WTC11 (cell line): ENCODE measurements at regions not wholly inside any gene's neighbourhood (a gene's known extent, or its start where the extent isn't known, plus 50 kb on each side); places are given as distances from the start of the nearest gene placed in this dataset.

ENCODE experiments used
- ATAC-seq: fragments of 200-7000 bp; cut with Tn5 transposase; 2 replicates; pipeline ENCODE4 v1.10.0; 2021; ENCODE audit warnings: mild to moderate bottlenecking, moderate library complexity
- CTCF ChIA-PET: fragments of 300-600 bp; sonication (Branson Sonifier 250); formaldehyde crosslinking; loops from one replicate; lab custom pipeline; 2021; ENCODE audit warnings: antibody characterized with exemption; lab: Charles Lee
- POLR2A ChIA-PET: fragments of 350-600 bp; sonication (Branson Sonifier 250); formaldehyde crosslinking; loops from one replicate; lab custom pipeline; 2021; ENCODE audit warnings: antibody characterized with exemption; lab: Charles Lee
- DNase-seq: peaks from one replicate; pipeline ENCODE4 v3.0.0; 2021; ENCODE audit warnings: low spot score
- H3K27ac Mint-ChIP-seq: 2 replicates; pipeline ENCODE4 v1.8.0; 2021; ENCODE audit warnings: mixed read lengths
- H3K27me3 Mint-ChIP-seq: 2 replicates; pipeline ENCODE4 v1.8.0; 2021; ENCODE audit warnings: low read depth, mild to moderate bottlenecking, moderate library complexity, mixed read lengths
- H3K36me3 Mint-ChIP-seq: 2 replicates; pipeline ENCODE4 v1.8.0; 2021; ENCODE audit warnings: mixed read lengths
- H3K4me1 Mint-ChIP-seq: 2 replicates; pipeline ENCODE4 v1.8.0; 2022; ENCODE audit warnings: mixed read lengths
- H3K4me3 Mint-ChIP-seq: 2 replicates; pipeline ENCODE4 v1.8.0; 2021; ENCODE audit warnings: mild to moderate bottlenecking, moderate library complexity, mixed read lengths
- H3K9me3 Mint-ChIP-seq: 2 replicates; pipeline ENCODE4 v1.8.0; 2021; ENCODE audit warnings: mixed read lengths
- ATF1 ChIP-seq: sonication (generic); formaldehyde crosslinking; IDR thresholded peaks from 2 replicates; pipeline ENCODE4 v1.8.1; 2023; ENCODE audit warnings: mild to moderate bottlenecking, moderate library complexity, missing genetic modification reagents
- CREB1 ChIP-seq: sonication (generic); formaldehyde crosslinking; IDR thresholded peaks from 2 replicates; pipeline ENCODE4 v1.8.0; 2023; ENCODE audit warnings: mild to moderate bottlenecking, missing genetic modification reagents
- EMX1 ChIP-seq: fragments of 250-450 bp; sonication (Bioruptor Pico); IDR thresholded peaks from 2 replicates; pipeline ENCODE4 v1.8.0; 2021; ENCODE audit warnings: mild to moderate bottlenecking
- GRHL2 ChIP-seq: fragments of 250-450 bp; sonication (Bioruptor Pico); IDR thresholded peaks from 2 replicates; pipeline ENCODE4 v1.8.0; 2022; ENCODE audit warnings: mild to moderate bottlenecking, moderate library complexity; ENCODE audit not compliant: insufficient replicate concordance, severe bottlenecking
- IRF2 ChIP-seq: sonication (generic); formaldehyde crosslinking; IDR thresholded peaks from 2 replicates; pipeline ENCODE4 v1.8.0; 2022; ENCODE audit warnings: low read depth, missing genetic modification reagents, borderline replicate concordance
- NFATC4 ChIP-seq: fragments of 250-450 bp; sonication (Bioruptor Pico); IDR thresholded peaks from 2 replicates; pipeline ENCODE4 v1.9.0; 2021; ENCODE audit warnings: mild to moderate bottlenecking
- NFYB ChIP-seq: sonication (generic); formaldehyde crosslinking; conservative IDR thresholded peaks from 2 replicates; pipeline ENCODE4 v1.8.0; 2022; ENCODE audit warnings: low read depth, missing genetic modification reagents
- RELA ChIP-seq: sonication (generic); formaldehyde crosslinking; IDR thresholded peaks from 2 replicates; pipeline ENCODE4 v1.8.1; 2022; ENCODE audit warnings: missing genetic modification reagents, mild to moderate bottlenecking, borderline replicate concordance
- RORB ChIP-seq: fragments of 250-450 bp; sonication (Bioruptor Pico); IDR thresholded peaks from 2 replicates; pipeline ENCODE4 v1.9.0; 2021; ENCODE audit warnings: mild to moderate bottlenecking
- SP1 ChIP-seq: sonication (generic); formaldehyde crosslinking; conservative IDR thresholded peaks from 2 replicates; pipeline ENCODE4 v1.8.1; 2022; ENCODE audit warnings: missing genetic modification reagents
- TEAD4 ChIP-seq: sonication (generic); formaldehyde crosslinking; IDR thresholded peaks from 2 replicates; pipeline ENCODE4 v1.8.0; 2022; ENCODE audit warnings: mild to moderate bottlenecking, missing genetic modification reagents
- ZBTB21 ChIP-seq: sonication (generic); formaldehyde crosslinking; IDR thresholded peaks from 2 replicates; pipeline ENCODE4 v1.8.1; 2023; ENCODE audit warnings: mild to moderate bottlenecking, missing genetic modification reagents, borderline replicate concordance
- ZNF219 ChIP-seq: sonication (generic); formaldehyde crosslinking; IDR thresholded peaks from 2 replicates; pipeline ENCODE4 v1.8.0; 2023; ENCODE audit warnings: missing genetic modification reagents, mild to moderate bottlenecking, borderline replicate concordance
- ZNF317 ChIP-seq: sonication (generic); formaldehyde crosslinking; IDR thresholded peaks from 2 replicates; pipeline ENCODE4 v1.8.1; 2023; ENCODE audit warnings: low read depth, mild to moderate bottlenecking, moderate library complexity, missing genetic modification reagents, borderline replicate concordance
- TF ChIP-seq, protein P1 (sequence below): sonication (generic); formaldehyde crosslinking; IDR thresholded peaks from 2 replicates; pipeline ENCODE4 v1.8.1; 2022; ENCODE audit warnings: mild to moderate bottlenecking, moderate library complexity, missing genetic modification reagents
- TF ChIP-seq, protein P2 (sequence below): sonication (generic); formaldehyde crosslinking; IDR thresholded peaks from 2 replicates; pipeline ENCODE4 v1.8.0; 2022; ENCODE audit warnings: mild to moderate bottlenecking, missing genetic modification reagents
- TF ChIP-seq, protein P3 (sequence below): sonication (generic); formaldehyde crosslinking; IDR thresholded peaks from 2 replicates; pipeline ENCODE4 v1.8.0; 2022; ENCODE audit warnings: missing genetic modification reagents
- TF ChIP-seq, protein P4 (sequence below): sonication (generic); formaldehyde crosslinking; conservative IDR thresholded peaks from 2 replicates; pipeline ENCODE4 v1.8.1; 2022; ENCODE audit warnings: mild to moderate bottlenecking, missing genetic modification reagents

DNA sequence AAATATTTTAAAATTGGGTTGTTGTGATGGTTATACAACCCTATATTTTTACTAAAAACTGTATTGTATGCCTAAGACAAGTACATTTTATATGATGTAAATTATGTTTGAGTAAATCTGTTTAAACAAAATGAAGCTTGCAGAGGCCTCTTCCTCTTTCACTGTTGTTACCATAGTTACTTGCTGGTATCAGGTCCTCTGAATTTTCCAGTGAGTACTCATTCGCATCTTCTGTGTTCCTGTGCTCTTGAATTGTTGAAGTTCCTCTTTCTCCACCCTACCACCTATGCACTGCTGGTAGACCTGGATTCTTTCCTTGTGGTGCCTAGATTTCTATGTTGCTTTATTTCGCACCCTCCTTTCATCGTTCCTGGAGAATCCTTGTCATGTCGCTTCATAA lies 938.5 kb upstream of the ACO1 start (continued):
- TF ChIP-seq RELA (CRISPR knock-in tag): no peak
- TF ChIP-seq, protein P1, sequence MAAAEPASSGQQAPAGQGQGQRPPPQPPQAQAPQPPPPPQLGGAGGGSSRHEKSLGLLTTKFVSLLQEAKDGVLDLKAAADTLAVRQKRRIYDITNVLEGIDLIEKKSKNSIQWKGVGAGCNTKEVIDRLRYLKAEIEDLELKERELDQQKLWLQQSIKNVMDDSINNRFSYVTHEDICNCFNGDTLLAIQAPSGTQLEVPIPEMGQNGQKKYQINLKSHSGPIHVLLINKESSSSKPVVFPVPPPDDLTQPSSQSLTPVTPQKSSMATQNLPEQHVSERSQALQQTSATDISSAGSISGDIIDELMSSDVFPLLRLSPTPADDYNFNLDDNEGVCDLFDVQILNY (CRISPR knock-in tag): no peak

DNA sequence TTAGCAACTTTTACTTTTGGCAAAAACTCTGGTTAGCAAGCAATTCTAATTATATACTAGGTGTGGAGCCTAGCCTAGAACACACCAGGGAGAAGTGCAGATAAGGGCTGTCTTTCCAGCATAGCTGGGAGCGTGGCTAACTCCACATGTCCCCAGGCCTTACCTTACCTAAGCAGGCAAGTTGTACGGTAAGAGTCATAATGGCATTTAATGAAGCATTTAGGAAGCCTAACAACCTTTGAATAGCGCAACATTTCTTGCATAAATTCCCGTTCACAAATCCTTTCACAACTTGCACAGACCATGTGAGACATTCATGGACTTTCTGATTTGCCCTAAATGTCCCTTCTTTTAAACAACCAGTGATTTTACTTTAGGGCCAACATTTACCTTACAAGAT lies 917.4 kb upstream of the ACO1 start:
- DNase-seq: no peak
- TF ChIP-seq EMX1 (no peak), SP1 (no peak), ZBTB21 (CRISPR knock-in tag) (no peak), CREB1 (CRISPR knock-in tag) (no peak), NFATC4 (CRISPR knock-in tag) (no peak), IRF2 (CRISPR knock-in tag) (no peak)
- TF ChIP-seq, protein P2, sequence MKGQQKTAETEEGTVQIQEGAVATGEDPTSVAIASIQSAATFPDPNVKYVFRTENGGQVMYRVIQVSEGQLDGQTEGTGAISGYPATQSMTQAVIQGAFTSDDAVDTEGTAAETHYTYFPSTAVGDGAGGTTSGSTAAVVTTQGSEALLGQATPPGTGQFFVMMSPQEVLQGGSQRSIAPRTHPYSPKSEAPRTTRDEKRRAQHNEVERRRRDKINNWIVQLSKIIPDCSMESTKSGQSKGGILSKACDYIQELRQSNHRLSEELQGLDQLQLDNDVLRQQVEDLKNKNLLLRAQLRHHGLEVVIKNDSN: no peak
- Mint-ChIP-seq H3K27me3 (no peaks in the 10 kb centered on the region), H3K9me3 (peaks cover 47% of the 10 kb centered on the region), H3K27ac (no peak overlapping the region), H3K4me3 (no peak overlapping the region), H3K36me3 (peaks cover 21% of the 10 kb centered on the region), H3K4me1 (peaks cover 4% of the 10 kb centered on the region)
- ChIA-PET CTCF (no interaction called here), POLR2A (interaction anchor here (0.7 kb wide), 1 partner anchor 1283 kb away, joined by 3 read pairs; no protein-coding TSS in a partner anchor)
- no peak for ATAC-seq

DNA sequence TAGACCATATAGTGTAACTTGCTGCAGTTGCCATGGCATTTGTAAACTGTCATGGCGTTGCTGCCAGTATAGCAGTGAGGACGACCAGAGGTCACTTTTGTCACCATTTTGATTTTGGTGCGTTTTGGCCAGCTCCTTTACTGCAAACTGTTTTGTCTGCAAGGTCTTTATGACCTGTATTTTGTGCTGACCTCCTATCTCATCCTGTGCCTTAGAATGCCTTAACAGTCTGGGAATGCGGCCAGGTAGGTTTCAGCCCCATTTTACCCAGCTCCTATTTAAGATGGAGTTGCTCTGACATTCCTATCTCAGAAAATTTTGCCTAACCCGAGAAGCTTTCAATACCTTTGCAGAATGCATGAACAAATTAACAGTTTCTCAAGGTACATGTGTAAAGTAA lies 914.4 kb upstream of the ACO1 start:
- H3K4me3 Mint-ChIP-seq: no peak overlapping the region
- peaks cover 14% of the 10 kb centered on the region for H3K36me3 Mint-ChIP-seq
- CTCF ChIA-PET: no interaction called here
- POLR2A ChIA-PET: no interaction called here
- DNase-seq (no peak), ATAC-seq (no peak)
- H3K4me1 Mint-ChIP-seq: peaks cover 4% of the 10 kb centered on the region
- TF ChIP-seq NFYB: no peak
- no peak for TF ChIP-seq SP1
- no peak for TF ChIP-seq TEAD4 (CRISPR knock-in tag)
- TF ChIP-seq, protein P3, sequence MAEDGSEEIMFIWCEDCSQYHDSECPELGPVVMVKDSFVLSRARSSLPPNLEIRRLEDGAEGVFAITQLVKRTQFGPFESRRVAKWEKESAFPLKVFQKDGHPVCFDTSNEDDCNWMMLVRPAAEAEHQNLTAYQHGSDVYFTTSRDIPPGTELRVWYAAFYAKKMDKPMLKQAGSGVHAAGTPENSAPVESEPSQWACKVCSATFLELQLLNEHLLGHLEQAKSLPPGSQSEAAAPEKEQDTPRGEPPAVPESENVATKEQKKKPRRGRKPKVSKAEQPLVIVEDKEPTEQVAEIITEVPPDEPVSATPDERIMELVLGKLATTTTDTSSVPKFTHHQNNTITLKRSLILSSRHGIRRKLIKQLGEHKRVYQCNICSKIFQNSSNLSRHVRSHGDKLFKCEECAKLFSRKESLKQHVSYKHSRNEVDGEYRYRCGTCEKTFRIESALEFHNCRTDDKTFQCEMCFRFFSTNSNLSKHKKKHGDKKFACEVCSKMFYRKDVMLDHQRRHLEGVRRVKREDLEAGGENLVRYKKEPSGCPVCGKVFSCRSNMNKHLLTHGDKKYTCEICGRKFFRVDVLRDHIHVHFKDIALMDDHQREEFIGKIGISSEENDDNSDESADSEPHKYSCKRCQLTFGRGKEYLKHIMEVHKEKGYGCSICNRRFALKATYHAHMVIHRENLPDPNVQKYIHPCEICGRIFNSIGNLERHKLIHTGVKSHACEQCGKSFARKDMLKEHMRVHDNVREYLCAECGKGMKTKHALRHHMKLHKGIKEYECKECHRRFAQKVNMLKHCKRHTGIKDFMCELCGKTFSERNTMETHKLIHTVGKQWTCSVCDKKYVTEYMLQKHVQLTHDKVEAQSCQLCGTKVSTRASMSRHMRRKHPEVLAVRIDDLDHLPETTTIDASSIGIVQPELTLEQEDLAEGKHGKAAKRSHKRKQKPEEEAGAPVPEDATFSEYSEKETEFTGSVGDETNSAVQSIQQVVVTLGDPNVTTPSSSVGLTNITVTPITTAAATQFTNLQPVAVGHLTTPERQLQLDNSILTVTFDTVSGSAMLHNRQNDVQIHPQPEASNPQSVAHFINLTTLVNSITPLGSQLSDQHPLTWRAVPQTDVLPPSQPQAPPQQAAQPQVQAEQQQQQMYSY: no peak
- TF ChIP-seq ATF1: no peak
- no peak for TF ChIP-seq GRHL2 (CRISPR knock-in tag)
- no peak for TF ChIP-seq RORB (CRISPR knock-in tag)
- TF ChIP-seq ZNF219 (CRISPR knock-in tag): no peak
- TF ChIP-seq, protein P4, sequence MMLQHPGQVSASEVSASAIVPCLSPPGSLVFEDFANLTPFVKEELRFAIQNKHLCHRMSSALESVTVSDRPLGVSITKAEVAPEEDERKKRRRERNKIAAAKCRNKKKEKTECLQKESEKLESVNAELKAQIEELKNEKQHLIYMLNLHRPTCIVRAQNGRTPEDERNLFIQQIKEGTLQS (CRISPR knock-in tag): no peak
- no peak for TF ChIP-seq IRF2 (CRISPR knock-in tag)
- TF ChIP-seq EMX1: no peak
- no peak for TF ChIP-seq ZNF317 (CRISPR knock-in tag)
- H3K27me3 Mint-ChIP-seq: no peaks in the 10 kb centered on the region
- no peak overlapping the region for H3K27ac Mint-ChIP-seq
- H3K9me3 Mint-ChIP-seq: peaks cover 29% of the 10 kb centered on the region
